Hepatocyte (in vitro differentiated cells): ENCODE measurements at regions not wholly inside any gene's neighbourhood (a gene's known extent, or its start where the extent isn't known, plus 50 kb on each side); places are given as distances from the start of the nearest gene placed in this dataset.
"Not testable (repeated sequence)": the region's sequence is repeated elsewhere in the genome, so short reads cannot be mapped to it uniquely, and the experiment has no call there.

Source experiments
- DNase-seq: peaks from one replicate; pipeline ENCODE4 v3.0.0-alpha.2; 2016; ENCODE audit warnings: low spot score
- H2AFZ ChIP-seq: fragments of 200-600 bp; sonication (generic); 2 replicates; pipeline ENCODE4 v1.6.0; 2016; ENCODE audit warnings: antibody characterized with exemption, mild to moderate bottlenecking
- H3K27ac ChIP-seq: fragments of 200-600 bp; sonication (generic); 2 replicates; pipeline ENCODE4 v1.5.1; 2016; ENCODE audit warnings: mild to moderate bottlenecking
- H3K27me3 ChIP-seq: fragments of 200-600 bp; sonication (generic); 2 replicates; pipeline ENCODE4 v1.6.1; 2016
- H3K36me3 ChIP-seq: fragments of 200-600 bp; sonication (generic); replicated peaks from 2 replicates; pipeline ENCODE4 v1.5.1; 2016; ENCODE audit warnings: low read depth; ENCODE audit not compliant: insufficient read depth
- H3K4me1 ChIP-seq: fragments of 200-600 bp; sonication (generic); 2 replicates; pipeline ENCODE4 v1.5.1; 2016; ENCODE audit warnings: mild to moderate bottlenecking, moderate library complexity; ENCODE audit not compliant: insufficient read depth
- H3K4me2 ChIP-seq: fragments of 200-600 bp; sonication (generic); 2 replicates; pipeline ENCODE4 v1.6.0; 2016
- H3K4me3 ChIP-seq: fragments of 200-600 bp; sonication (generic); 2 replicates; pipeline ENCODE4 v1.5.1; 2016; ENCODE audit warnings: mild to moderate bottlenecking
- H3K79me2 ChIP-seq: fragments of 200-600 bp; sonication (generic); 2 replicates; pipeline ENCODE4 v1.6.0; 2017; ENCODE audit warnings: mild to moderate bottlenecking
- H3K9me2 ChIP-seq: fragments of 200-600 bp; sonication (generic); replicated peaks from 2 replicates; pipeline ENCODE4 v1.6.0; 2017; ENCODE audit warnings: mild to moderate bottlenecking; ENCODE audit not compliant: insufficient read depth
- H3K9me3 ChIP-seq: fragments of 200-600 bp; sonication (generic); 2 replicates; pipeline ENCODE4 v1.5.1; 2016; ENCODE audit warnings: low read depth, mild to moderate bottlenecking
- H4K20me1 ChIP-seq: fragments of 200-600 bp; sonication (generic); 2 replicates; pipeline ENCODE4 v1.6.0; 2016; ENCODE audit warnings: mild to moderate bottlenecking; ENCODE audit not compliant: insufficient read depth, poor library complexity, severe bottlenecking
- EZH2phosphoT487 ChIP-seq: fragments of 200-600 bp; sonication (generic); IDR thresholded peaks from one replicate; pipeline ENCODE4 v1.6.1; 2018; ENCODE audit warnings: antibody characterized with exemption, mild to moderate bottlenecking, low read depth, moderate library complexity; ENCODE audit not compliant: unreplicated experiment, severe bottlenecking
- WGBS: methylation state at CpG from one replicate; pipeline ENCODE4 v1.1.6; 2016; ENCODE audit warnings: low lambda C conversion rate; ENCODE audit errors: missing lambda C conversion rate; 5-methylcytosine and 5-hydroxymethylcytosine counted together
- TF ChIP-seq, protein P1 (sequence below): fragments of 200-600 bp; sonication (generic); IDR thresholded peaks from 2 replicates; pipeline ENCODE4 v1.5.1; 2016; ENCODE audit warnings: antibody characterized with exemption, mild to moderate bottlenecking; ENCODE audit not compliant: poor library complexity

DNA sequence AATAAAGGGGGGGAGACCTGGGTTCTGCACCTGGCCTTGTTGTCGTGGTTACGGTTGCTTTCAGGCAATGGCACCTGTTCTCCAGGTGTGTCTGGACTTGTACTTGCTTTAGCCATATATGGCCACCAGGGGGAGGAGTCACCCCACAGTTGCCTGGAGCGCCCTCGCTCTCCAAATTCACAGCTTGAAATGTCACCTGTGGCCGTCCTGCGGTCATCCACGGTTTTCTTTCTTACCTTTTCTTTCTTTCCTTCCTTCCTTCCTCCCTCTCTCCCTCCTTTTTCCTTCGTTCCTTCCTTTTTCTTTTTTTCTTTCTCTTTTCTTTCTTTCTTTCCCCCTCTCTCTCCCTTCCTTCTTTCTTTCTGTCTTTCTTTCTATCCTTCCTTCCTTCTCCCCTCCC lies 157.2 kb upstream of the ZNF92 start:
- Histone ChIP-seq H3K4me2 (no peak overlapping the region), H3K9me2 (no peaks in the 10 kb centered on the region), H3K9me3 (no peaks in the 10 kb centered on the region), H4K20me1 (no peaks in the 10 kb centered on the region), H3K4me1 (no peaks in the 10 kb centered on the region), H3K36me3 (no peaks in the 10 kb centered on the region), H3K27me3 (no peaks in the 10 kb centered on the region), H3K4me3 (no peak overlapping the region), H2AFZ (no peak overlapping the region), H3K79me2 (no peaks in the 10 kb centered on the region), H3K27ac (no peak overlapping the region)
- 22% methylated on average over 7 of the region's 8 CpGs for WGBS
- TF ChIP-seq, protein P1, sequence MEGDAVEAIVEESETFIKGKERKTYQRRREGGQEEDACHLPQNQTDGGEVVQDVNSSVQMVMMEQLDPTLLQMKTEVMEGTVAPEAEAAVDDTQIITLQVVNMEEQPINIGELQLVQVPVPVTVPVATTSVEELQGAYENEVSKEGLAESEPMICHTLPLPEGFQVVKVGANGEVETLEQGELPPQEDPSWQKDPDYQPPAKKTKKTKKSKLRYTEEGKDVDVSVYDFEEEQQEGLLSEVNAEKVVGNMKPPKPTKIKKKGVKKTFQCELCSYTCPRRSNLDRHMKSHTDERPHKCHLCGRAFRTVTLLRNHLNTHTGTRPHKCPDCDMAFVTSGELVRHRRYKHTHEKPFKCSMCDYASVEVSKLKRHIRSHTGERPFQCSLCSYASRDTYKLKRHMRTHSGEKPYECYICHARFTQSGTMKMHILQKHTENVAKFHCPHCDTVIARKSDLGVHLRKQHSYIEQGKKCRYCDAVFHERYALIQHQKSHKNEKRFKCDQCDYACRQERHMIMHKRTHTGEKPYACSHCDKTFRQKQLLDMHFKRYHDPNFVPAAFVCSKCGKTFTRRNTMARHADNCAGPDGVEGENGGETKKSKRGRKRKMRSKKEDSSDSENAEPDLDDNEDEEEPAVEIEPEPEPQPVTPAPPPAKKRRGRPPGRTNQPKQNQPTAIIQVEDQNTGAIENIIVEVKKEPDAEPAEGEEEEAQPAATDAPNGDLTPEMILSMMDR = peak; percentile 81
- no peak for TF ChIP-seq EZH2phosphoT487
- peak; percentile 84 for DNase-seq

- not testable (repeated sequence) for H2AFZ ChIP-seq, H3K27me3 ChIP-seq, H3K79me2 ChIP-seq, H4K20me1 ChIP-seq, H3K9me3 ChIP-seq, DNase-seq, H3K27ac ChIP-seq, H3K36me3 ChIP-seq, H3K4me3 ChIP-seq, H3K9me2 ChIP-seq, H3K4me2 ChIP-seq, H3K4me1 ChIP-seq
- WGBS = 76% methylated on average over 1 of the region's 1 CpG
Measured at GRCh38 chr7:65213260-65213659, 160.4 kb upstream of the ZNF92 start.

- H3K27ac ChIP-seq, DNase-seq, H3K9me3 ChIP-seq, H2AFZ ChIP-seq, H4K20me1 ChIP-seq, H3K4me3 ChIP-seq, H3K36me3 ChIP-seq, H3K27me3 ChIP-seq, H3K4me2 ChIP-seq, H3K4me1 ChIP-seq, H3K79me2 ChIP-seq, H3K9me2 ChIP-seq: not testable (repeated sequence)
- 91% methylated on average over 1 of the region's 1 CpG for WGBS
Measured at GRCh38 chr7:65199221-65199620, 174.4 kb upstream of the ZNF92 start.

DNA sequence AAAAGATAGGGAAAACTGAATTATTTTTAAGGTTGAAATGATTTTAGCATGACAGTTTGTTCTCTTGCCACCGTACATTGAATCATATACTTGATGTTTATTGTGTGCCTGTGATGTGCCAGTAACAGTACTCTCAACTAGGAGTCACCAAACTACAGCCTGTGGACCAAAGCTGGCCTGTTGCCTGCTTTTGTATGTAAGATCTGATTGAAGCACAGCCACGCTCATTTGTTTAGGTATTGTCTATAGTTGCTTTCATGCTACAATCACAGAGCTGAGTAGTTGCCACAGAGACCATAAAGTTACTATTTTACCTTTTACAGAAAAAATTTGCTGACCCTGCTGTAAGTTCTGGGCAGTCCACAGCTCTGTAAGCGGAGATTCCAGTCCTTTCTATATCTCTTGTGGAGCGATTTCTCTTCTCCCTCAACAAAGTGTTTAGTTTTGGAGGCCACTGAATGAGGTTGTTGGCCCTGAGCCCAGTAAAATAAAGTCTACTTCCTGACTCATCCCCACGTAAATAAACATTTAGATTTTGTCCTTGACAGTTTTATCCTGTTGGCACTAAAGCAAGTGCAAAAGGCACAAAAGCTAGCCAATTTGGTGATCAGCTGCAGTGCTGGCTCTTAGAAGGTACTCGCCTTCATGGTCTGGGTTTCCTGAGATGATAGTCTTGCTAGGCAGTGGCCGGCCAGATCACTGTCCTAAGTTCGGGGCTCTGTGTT lies 180.2 kb upstream of the ZNF92 start:
- H3K36me3 ChIP-seq, H3K79me2 ChIP-seq, H3K27me3 ChIP-seq, H3K27ac ChIP-seq, H3K9me2 ChIP-seq, H3K4me3 ChIP-seq, H2AFZ ChIP-seq, H3K4me1 ChIP-seq, H4K20me1 ChIP-seq, DNase-seq, H3K9me3 ChIP-seq: not testable (repeated sequence)
- WGBS = 65% methylated on average over 4 of the region's 8 CpGs
- H3K4me2 ChIP-seq = peak overlapping the region; percentile 27

GRCh38 chr7:65177041-65177440 lies 170.6 kb upstream of the ERV3-1 start:
- not testable (repeated sequence) for H3K9me2 ChIP-seq, DNase-seq, H3K4me2 ChIP-seq, H3K36me3 ChIP-seq, H3K9me3 ChIP-seq, H3K27ac ChIP-seq, H3K4me1 ChIP-seq, H3K79me2 ChIP-seq, H3K27me3 ChIP-seq, H2AFZ ChIP-seq, H4K20me1 ChIP-seq, H3K4me3 ChIP-seq
- 60% methylated on average over 5 of the region's 5 CpGs for WGBS

- not testable (repeated sequence) for H3K27me3 ChIP-seq, H2AFZ ChIP-seq, H3K4me1 ChIP-seq, H3K9me2 ChIP-seq, DNase-seq, H3K4me3 ChIP-seq, H3K36me3 ChIP-seq, H4K20me1 ChIP-seq, H3K79me2 ChIP-seq, H3K9me3 ChIP-seq, H3K27ac ChIP-seq, H3K4me2 ChIP-seq
- no CpG with 5 or more reads among the region's 3 CpGs for WGBS
Measured at GRCh38 chr7:65150105-65150504, 143.6 kb upstream of the ERV3-1 start.

DNA sequence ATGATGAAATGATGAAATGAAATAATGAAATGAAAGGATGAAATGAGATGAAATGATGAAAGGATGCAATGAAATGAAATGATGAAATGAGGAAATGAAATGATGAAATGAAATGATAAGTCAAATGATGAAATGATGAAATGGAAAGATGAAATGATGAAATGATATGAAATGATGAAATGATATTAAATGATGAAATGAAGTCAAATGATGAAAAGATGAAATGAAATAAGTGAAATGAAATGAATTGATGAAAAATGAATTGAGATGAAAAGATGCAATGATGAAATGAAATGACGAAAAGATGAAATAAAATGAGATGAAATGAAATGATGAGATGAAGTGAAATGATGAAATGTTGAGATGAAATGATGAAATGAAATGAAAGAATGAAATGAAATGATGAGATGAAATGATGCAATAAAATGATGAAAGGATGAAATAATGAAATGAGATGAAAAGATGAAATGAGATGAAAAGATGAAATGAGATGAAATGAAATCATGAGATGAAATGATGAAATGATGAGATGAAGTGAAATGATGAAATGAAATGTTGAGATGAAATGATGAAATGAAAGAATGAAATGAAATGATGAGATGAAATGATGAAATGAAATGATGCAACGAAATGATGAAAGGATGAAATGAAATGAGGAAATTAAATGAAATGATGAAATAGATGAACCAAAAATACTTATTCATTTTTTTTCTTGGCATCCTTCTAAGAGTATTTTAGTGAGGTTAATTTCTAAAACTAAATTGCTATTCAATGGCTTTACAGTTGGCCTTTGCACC lies 139.8 kb upstream of the ERV3-1 start:
- H2AFZ ChIP-seq, H3K79me2 ChIP-seq, H3K4me1 ChIP-seq, H3K36me3 ChIP-seq, H3K27ac ChIP-seq, H4K20me1 ChIP-seq, H3K4me2 ChIP-seq, H3K9me2 ChIP-seq, DNase-seq, H3K27me3 ChIP-seq, H3K4me3 ChIP-seq, H3K9me3 ChIP-seq: not testable (repeated sequence)
- WGBS = 91% methylated on average over 2 of the region's 2 CpGs

DNA sequence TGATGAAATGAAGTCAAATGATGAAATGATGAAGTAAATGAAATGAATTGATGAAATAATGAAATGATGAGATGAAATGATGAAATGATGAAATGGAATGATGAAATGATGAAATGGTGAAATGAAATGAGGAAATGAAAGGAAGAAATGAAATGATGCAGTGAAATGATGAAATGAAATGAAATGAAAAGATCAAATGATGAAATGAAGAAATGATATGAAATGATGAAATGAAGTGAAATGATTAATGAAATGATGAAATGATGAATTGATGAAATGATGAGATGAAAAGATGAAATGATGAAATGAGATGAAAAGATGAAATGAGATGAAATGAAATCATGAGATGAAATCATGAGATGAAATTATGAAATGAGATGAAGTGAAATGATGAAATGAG lies 139.2 kb upstream of the ERV3-1 start:
- H3K27ac ChIP-seq = not testable (repeated sequence)

More for the DNA sequence above, 139.2 kb upstream of the ERV3-1 start:
- H3K36me3 ChIP-seq, H3K4me3 ChIP-seq, H3K4me1 ChIP-seq, H3K79me2 ChIP-seq, H3K4me2 ChIP-seq, H3K9me3 ChIP-seq, H3K9me2 ChIP-seq, DNase-seq, H4K20me1 ChIP-seq, H3K27me3 ChIP-seq, H2AFZ ChIP-seq: not testable (repeated sequence)
